ENCODE measurements at regions not wholly inside any gene's neighbourhood (a gene's known extent, or its start where the extent isn't known, plus 50 kb on each side); places are given as distances from the start of the nearest gene placed in this dataset.

DNA sequence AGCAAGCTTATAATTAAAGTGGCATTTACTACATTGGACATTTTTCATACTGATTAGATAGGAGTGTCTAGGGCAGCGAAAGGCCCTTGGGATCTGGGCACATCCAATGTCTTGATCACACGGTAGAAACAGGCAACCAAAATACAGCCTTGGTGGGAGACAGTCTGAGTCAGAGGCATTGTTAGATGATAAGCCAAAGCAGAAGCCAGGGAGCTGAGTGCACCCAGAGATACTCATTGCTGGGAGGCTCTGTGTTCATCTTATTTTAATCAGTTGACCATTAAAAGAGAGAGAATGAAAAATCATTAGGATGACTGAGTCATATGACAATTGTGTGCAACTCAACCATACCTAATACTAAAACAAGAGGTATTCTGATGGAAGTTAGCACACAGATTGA, 109.5 kb downstream of the LCA5 start:
- no peak for TF ChIP-seq CTCF (IDR thresholded peaks at IDR 0.05; ENCODE audit: insufficient read depth, low read length)
- no peak for TF ChIP-seq GABPA (IDR thresholded peaks at IDR 0.05; ENCODE audit: low read depth)
- TF ChIP-seq REST (IDR thresholded peaks at IDR 0.05; ENCODE audit: insufficient replicate concordance, low read depth): no peak

All from HL-60 (cell line).